GM18520 (cell line): ENCODE measurements at regions not wholly inside any gene's neighbourhood (a gene's known extent, or its start where the extent isn't known, plus 50 kb on each side); places are given as distances from the start of the nearest gene placed in this dataset.
"Not testable (repeated sequence)": the region's sequence is repeated elsewhere in the genome, so short reads cannot be mapped to it uniquely, and the experiment has no call there.

ENCODE experiments used
- ATAC-seq: cut with Tn5 transposase; IDR thresholded peaks from one replicate; pipeline ENCODE4 v1.9.1; 2021; ENCODE audit not compliant: unreplicated experiment

DNA sequence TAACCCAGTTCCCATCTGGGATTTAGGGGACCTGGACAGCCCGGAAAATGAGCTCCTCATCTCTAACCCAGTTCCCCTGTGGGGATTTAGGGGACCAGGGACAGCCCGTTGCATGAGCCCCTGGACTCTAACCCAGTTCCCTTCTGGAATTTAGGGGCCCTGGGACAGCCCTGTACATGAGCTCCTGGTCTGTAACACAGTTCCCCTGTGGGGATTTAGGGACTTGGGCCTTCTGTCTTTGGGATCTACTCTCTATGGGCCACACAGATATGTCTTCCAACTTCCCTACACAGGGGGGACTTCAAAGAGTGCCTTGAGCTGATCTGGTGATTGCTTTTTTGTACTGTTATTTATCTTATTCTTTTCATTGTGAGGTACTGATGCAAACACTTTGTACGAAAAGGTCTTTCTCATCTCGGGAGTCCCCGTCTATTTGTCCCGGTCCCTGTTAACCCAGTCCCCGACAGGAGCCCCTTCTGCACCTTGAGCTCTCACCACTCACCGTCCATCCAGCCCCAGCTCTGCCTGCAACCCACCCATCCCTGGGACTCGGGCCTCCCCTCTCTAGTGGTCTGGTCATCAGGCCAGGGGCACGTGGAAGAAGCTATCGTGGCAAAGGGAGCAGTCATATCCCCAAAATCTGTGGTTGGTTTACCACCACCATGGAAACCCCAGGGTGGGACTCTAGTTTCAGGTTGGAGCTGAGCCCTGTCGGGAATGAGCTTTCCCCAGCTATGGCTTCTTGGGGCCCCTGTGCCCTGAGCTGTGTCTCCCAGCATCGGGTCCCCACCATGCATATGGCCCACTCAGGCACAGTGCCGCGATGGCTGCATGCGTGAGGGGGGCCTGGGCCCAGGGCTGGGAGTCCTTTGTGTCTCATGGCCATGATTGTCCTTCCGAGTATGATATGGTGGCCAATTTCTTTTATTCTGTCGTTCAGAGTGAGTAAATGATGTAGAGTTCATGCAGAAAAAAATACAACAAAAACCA, 270.4 kb upstream of the PLCXD1 start:
- not testable (repeated sequence) for ATAC-seq

DNA sequence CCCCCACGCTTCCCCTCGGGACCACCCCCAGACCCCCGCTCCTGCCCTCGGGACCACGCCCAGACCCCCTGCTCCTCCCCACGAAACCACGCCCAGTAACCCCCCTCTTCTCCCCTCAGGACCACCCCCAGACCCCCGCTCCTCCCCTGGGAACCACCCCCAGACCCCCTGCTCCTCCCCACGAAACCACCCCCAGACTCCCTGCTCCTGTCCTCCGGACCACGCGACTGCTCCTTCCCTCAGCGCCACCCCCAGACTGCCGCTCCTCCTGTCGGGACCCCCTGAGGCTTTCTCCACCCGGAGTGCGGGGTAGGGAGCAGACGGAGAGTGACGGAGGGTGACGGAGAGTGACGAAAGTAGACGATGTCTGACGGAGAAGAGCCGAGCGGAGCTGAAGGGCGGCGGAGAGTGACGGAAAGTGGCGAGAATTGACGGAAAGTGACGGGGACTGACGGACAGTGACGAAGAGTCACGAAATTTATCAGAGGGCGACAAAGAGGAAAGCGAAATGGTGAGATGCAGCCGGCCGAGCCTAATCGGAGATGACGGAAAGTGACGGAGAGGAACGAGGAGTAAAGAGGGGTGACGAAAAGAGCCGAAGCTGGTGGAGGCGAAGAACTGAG, 267.2 kb upstream of the PLCXD1 start:
- not testable (repeated sequence) for ATAC-seq

DNA sequence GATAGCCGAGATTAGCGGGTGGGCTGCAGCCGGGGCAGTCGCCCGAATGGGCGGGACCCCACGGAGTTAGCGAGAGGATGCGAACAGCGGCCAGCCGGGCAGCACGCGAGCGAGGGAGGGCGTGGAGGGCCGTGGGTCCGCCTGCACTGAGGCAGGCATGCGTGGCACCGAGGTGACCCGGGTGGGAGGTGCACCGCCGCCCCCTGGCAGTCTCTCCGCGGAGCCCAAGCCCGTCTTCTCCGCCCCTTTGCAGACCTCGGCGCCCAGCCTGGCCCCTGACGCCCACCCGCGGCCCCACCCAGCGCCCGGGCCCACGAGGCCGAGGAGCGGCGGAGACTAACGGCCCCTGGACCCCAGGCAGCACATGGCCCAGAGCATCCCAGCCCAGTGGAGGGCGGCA, 266.7 kb upstream of the PLCXD1 start:
- not testable (repeated sequence) for ATAC-seq

- ATAC-seq, result peak; percentile 95
Observed at GRCh38 chrX:18768-19454, 262.3 kb upstream of the PLCXD1 start.

DNA sequence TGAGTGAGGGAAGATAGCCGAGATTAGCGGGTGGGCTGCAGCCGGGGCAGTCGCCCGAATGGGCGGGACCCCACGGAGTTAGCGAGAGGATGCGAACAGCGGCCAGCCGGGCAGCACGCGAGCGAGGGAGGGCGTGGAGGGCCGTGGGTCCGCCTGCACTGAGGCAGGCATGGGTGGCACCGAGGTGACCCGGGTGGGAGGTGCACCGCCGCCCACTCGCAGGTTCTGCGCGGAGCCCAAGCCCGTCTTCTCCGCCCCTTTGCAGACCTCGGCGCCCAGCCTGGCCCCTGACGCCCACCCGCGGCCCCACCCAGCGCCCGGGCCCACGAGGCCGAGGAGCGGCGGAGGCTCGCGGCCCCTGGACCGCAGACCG, 261.7 kb upstream of the PLCXD1 start:
- not testable (repeated sequence) for ATAC-seq

GRCh38 chrX:19912-20571, 261.1 kb upstream of the PLCXD1 start:
- ATAC-seq, result no peak

GRCh38 chrX:24139-24538, 257.0 kb upstream of the PLCXD1 start:
- ATAC-seq, result not testable (repeated sequence)
